ENCODE measurements at regions not wholly inside any gene's neighbourhood (a gene's known extent, or its start where the extent isn't known, plus 50 kb on each side); places are given as distances from the start of the nearest gene placed in this dataset.

GRCh38 chr14:29166507-29166906 is 399.9 kb downstream of the FOXG1 start:
- no peak for TF ChIP-seq CTCF (IDR thresholded peaks at IDR 0.05; ENCODE audit: insufficient read depth, low read length, severe bottlenecking)
- FAIRE-seq = no peak
- H3K27me3 ChIP-seq (ENCODE audit: control insufficient read depth, insufficient read depth, low read length) = no peaks in the 10 kb centered on the region
- H3K4me3 ChIP-seq (ENCODE audit: low read depth, low read length) = no peak overlapping the region
- no peak for DNase-seq (ENCODE audit: low read depth)
- H3K36me3 ChIP-seq (ENCODE audit: control insufficient read depth, insufficient read depth, low read length) = no peaks in the 10 kb centered on the region

- no peak for TF ChIP-seq CTCF (IDR thresholded peaks at IDR 0.05; ENCODE audit: insufficient read depth, low read length, severe bottlenecking)
- FAIRE-seq = no peak
- DNase-seq (ENCODE audit: low read depth) = no peak
- H3K36me3 ChIP-seq (ENCODE audit: control insufficient read depth, insufficient read depth, low read length) = no peaks in the 10 kb centered on the region
- H3K4me3 ChIP-seq (ENCODE audit: low read depth, low read length) = no peak overlapping the region
- H3K27me3 ChIP-seq (ENCODE audit: control insufficient read depth, insufficient read depth, low read length) = no peaks in the 10 kb centered on the region
Observed at GRCh38 chr14:29168149-29168548, 401.6 kb downstream of the FOXG1 start.

GRCh38 chr14:29169408-29169807 is 402.8 kb downstream of the FOXG1 start:
- H3K36me3 ChIP-seq (ENCODE audit: control insufficient read depth, insufficient read depth, low read length) = no peaks in the 10 kb centered on the region
- no peak for DNase-seq (ENCODE audit: low read depth)
- no peak for FAIRE-seq
- TF ChIP-seq CTCF (IDR thresholded peaks at IDR 0.05; ENCODE audit: insufficient read depth, low read length, severe bottlenecking) = no peak
- no peak overlapping the region for H3K4me3 ChIP-seq (ENCODE audit: low read depth, low read length)
- H3K27me3 ChIP-seq (ENCODE audit: control insufficient read depth, insufficient read depth, low read length) = no peaks in the 10 kb centered on the region

- H3K27me3 ChIP-seq (ENCODE audit: control insufficient read depth, insufficient read depth, low read length) = no peaks in the 10 kb centered on the region
- H3K36me3 ChIP-seq (ENCODE audit: control insufficient read depth, insufficient read depth, low read length) = no peaks in the 10 kb centered on the region
- TF ChIP-seq CTCF (IDR thresholded peaks at IDR 0.05; ENCODE audit: insufficient read depth, low read length, severe bottlenecking) = no peak
- DNase-seq (ENCODE audit: low read depth) (peak; percentile 72), FAIRE-seq (no peak)
- H3K4me3 ChIP-seq (ENCODE audit: low read depth, low read length) = no peak overlapping the region
Observed at GRCh38 chr14:29175706-29176105, 409.1 kb downstream of the FOXG1 start.

GRCh38 chr14:29176876-29177275 is 410.3 kb downstream of the FOXG1 start:
- DNase-seq (ENCODE audit: low read depth) (no peak), FAIRE-seq (no peak)
- no peak overlapping the region for H3K4me3 ChIP-seq (ENCODE audit: low read depth, low read length)
- no peaks in the 10 kb centered on the region for H3K27me3 ChIP-seq (ENCODE audit: control insufficient read depth, insufficient read depth, low read length)
- H3K36me3 ChIP-seq (ENCODE audit: control insufficient read depth, insufficient read depth, low read length) = no peaks in the 10 kb centered on the region
- no peak for TF ChIP-seq CTCF (IDR thresholded peaks at IDR 0.05; ENCODE audit: insufficient read depth, low read length, severe bottlenecking)

- no peak for DNase-seq (ENCODE audit: low read depth)
- no peak for FAIRE-seq
- Histone ChIP-seq H3K4me3 (ENCODE audit: low read depth, low read length) (no peak overlapping the region), H3K27me3 (ENCODE audit: control insufficient read depth, insufficient read depth, low read length) (no peaks in the 10 kb centered on the region), H3K36me3 (ENCODE audit: control insufficient read depth, insufficient read depth, low read length) (no peaks in the 10 kb centered on the region)
- no peak for TF ChIP-seq CTCF (IDR thresholded peaks at IDR 0.05; ENCODE audit: insufficient read depth, low read length, severe bottlenecking)
Observed at GRCh38 chr14:29178971-29179370, 412.4 kb downstream of the FOXG1 start.
